Breast epithelium (tissue), 3 donors: ENCODE measurements at regions not wholly inside any gene's neighbourhood (a gene's known extent, or its start where the extent isn't known, plus 50 kb on each side); places are given as distances from the start of the nearest gene placed in this dataset.

ENCODE experiments used
- POLR2A ChIP-seq: fragments of 450-650 bp; IDR thresholded peaks from one replicate; pipeline ENCODE4 v1.6.1; 2016; ENCODE audit warnings: antibody characterized with exemption, mild to moderate bottlenecking, moderate library complexity
- TF ChIP-seq, protein P1 (sequence below), 3 donors: fragments of 450-650 bp; IDR thresholded peaks; one replicate each; pipeline ENCODE4 v1.5.1; 2016 to 2017; ENCODE audit warnings: antibody characterized with exemption in 3 of 3, mild to moderate bottlenecking in 3 of 3, moderate library complexity in 3 of 3

DNA sequence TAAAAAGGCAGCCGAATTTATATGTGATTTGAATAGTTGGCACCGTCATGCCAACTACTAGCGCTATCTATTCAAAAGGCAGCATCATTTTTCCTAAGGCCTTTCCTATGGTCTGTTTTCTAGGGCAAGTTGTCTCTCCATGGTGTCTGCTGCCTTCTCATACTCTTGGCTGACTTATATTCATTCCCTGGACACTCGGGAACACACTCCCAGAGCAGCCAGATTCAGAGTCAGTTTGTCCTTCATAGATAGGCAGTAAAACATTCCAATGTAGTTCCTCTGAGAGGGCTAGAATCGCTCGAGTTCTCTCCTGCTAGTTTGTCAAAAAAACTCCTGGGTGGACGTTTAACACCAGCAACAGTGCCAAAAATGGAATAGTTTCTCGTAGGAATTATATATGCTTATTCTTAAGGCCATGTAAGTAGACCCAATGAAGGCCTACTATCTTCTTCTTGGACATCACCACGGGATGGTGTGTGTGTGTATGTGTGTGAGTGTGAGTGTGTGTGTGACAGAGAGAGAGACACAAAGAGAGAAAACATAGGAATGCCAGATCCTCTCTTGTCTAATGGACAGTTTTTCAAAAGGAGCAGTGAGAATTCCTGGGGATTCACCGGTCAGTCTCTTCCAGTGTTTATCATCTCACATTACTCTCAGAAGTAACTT lies 129.3 kb upstream of the CTAGE1 start:
- TF ChIP-seq, protein P1, sequence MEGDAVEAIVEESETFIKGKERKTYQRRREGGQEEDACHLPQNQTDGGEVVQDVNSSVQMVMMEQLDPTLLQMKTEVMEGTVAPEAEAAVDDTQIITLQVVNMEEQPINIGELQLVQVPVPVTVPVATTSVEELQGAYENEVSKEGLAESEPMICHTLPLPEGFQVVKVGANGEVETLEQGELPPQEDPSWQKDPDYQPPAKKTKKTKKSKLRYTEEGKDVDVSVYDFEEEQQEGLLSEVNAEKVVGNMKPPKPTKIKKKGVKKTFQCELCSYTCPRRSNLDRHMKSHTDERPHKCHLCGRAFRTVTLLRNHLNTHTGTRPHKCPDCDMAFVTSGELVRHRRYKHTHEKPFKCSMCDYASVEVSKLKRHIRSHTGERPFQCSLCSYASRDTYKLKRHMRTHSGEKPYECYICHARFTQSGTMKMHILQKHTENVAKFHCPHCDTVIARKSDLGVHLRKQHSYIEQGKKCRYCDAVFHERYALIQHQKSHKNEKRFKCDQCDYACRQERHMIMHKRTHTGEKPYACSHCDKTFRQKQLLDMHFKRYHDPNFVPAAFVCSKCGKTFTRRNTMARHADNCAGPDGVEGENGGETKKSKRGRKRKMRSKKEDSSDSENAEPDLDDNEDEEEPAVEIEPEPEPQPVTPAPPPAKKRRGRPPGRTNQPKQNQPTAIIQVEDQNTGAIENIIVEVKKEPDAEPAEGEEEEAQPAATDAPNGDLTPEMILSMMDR (IDR thresholded peaks at IDR 0.05), result no peak
- no peak for TF ChIP-seq POLR2A
